MCF 10A (cell line): ENCODE measurements at regions not wholly inside any gene's neighbourhood (a gene's known extent, or its start where the extent isn't known, plus 50 kb on each side); places are given as distances from the start of the nearest gene placed in this dataset.

ENCODE experiments used
- BruUV-seq: library from RNA; stranded (reverse); fragments of 400-500 nt; replicated peaks from 2 replicates; lab custom pipeline; 2021; lab: Mats Ljungman, UMichigan
- CTCF ChIA-PET: fragments of 300-600 bp; sonication (Branson Sonifier 250); formaldehyde crosslinking; extraction: SDS; loops from one replicate; lab custom pipeline; 2021; ENCODE audit warnings: antibody characterized with exemption, inconsistent platforms; lab: Yijun Ruan, JAX
- POLR2A ChIA-PET: fragments of 300-600, 350-650 bp; sonication (Branson Sonifier 250); formaldehyde crosslinking; extraction: SDS; loops from one replicate; lab custom pipeline; 2020; ENCODE audit warnings: antibody characterized with exemption, inconsistent platforms; lab: Yijun Ruan, JAX
- DNase-seq: peaks from one replicate; pipeline ENCODE4 v3.0.0-alpha.2; 2018; ENCODE audit not compliant: unreplicated experiment
- H3K27ac Mint-ChIP-seq: one replicate; pipeline ENCODE4 v1.8.0; 2022; ENCODE audit warnings: mild to moderate bottlenecking, low read depth, mixed read lengths; ENCODE audit not compliant: unreplicated experiment
- H3K27me3 Mint-ChIP-seq: one replicate; pipeline ENCODE4 v1.8.0; 2022; ENCODE audit warnings: mixed read lengths; ENCODE audit not compliant: insufficient read depth, unreplicated experiment
- H3K36me3 Mint-ChIP-seq: one replicate; pipeline ENCODE4 v1.8.0; 2022; ENCODE audit warnings: mild to moderate bottlenecking, moderate library complexity, mixed read lengths; ENCODE audit not compliant: insufficient read depth, unreplicated experiment
- H3K4me1 Mint-ChIP-seq: one replicate; pipeline ENCODE4 v1.8.0; 2022; ENCODE audit warnings: mixed read lengths; ENCODE audit not compliant: insufficient read depth, unreplicated experiment
- H3K4me3 Mint-ChIP-seq: one replicate; pipeline ENCODE4 v1.8.0; 2022; ENCODE audit warnings: mild to moderate bottlenecking, moderate library complexity, mixed read lengths; ENCODE audit not compliant: unreplicated experiment
- H3K9me3 Mint-ChIP-seq: one replicate; pipeline ENCODE4 v1.8.0; 2022; ENCODE audit warnings: mixed read lengths; ENCODE audit not compliant: unreplicated experiment
- CTCF ChIP-seq: fragments of 200-600 bp; IDR thresholded peaks from one replicate; pipeline ENCODE4 v1.8.0; 2022; ENCODE audit warnings: antibody characterized with exemption, mild to moderate bottlenecking; ENCODE audit not compliant: unreplicated experiment
- intact Hi-C: fragments of 100-400 bp; cut with micrococcal nuclease; formaldehyde crosslinking; loops from 2 replicates; pipeline ENCODE4 v1.14.1; 2022

- no peaks in the 10 kb centered on the region for H3K9me3 Mint-ChIP-seq
- no TSS peak for BruUV-seq
- POLR2A ChIA-PET, result no interaction called here
- intact Hi-C loops, result no loop called here
- no peak overlapping the region for H3K4me3 Mint-ChIP-seq
- CTCF ChIA-PET, result interaction anchor here (0.6 to 0.7 kb wide), 2 partner anchors 27 to 1088 kb away, joined by 3 to 4 read pairs; no protein-coding TSS in a partner anchor
- DNase-seq, result peak; percentile 2
- no peaks in the 10 kb centered on the region for H3K36me3 Mint-ChIP-seq
- no peak for TF ChIP-seq CTCF
- no peaks in the 10 kb centered on the region for H3K4me1 Mint-ChIP-seq
- H3K27me3 Mint-ChIP-seq, result peaks cover 11% of the 10 kb centered on the region
- H3K27ac Mint-ChIP-seq, result no peak overlapping the region
These were observed 67.3 kb upstream of the TEX51 start for GRCh38 chr2:126831234-126832005.

- CTCF ChIA-PET, result interaction anchor here (0.6 kb wide), 1 partner anchor 27 kb away, joined by 4 read pairs; no protein-coding TSS in a partner anchor
- POLR2A ChIA-PET, result no interaction called here
These were observed 66.7 kb upstream of the TEX51 start for GRCh38 chr2:126832014-126832413.

GRCh38 chr2:126832757-126833156 is 65.9 kb upstream of the TEX51 start:
- ChIA-PET POLR2A (no interaction called here), CTCF (interaction anchor here (0.5 kb wide), 1 partner anchor 1596 kb away, joined by 3 read pairs; no protein-coding TSS in a partner anchor)
- Mint-ChIP-seq H3K4me1 (no peaks in the 10 kb centered on the region), H3K27ac (no peak overlapping the region), H3K4me3 (no peak overlapping the region), H3K36me3 (no peaks in the 10 kb centered on the region), H3K27me3 (peaks cover 9% of the 10 kb centered on the region), H3K9me3 (no peaks in the 10 kb centered on the region)
- intact Hi-C loops, result no loop called here
- no peak for TF ChIP-seq CTCF
- no TSS peak for BruUV-seq
- DNase-seq, result no peak

More at GRCh38 chr2:126832014-126832413, 66.7 kb upstream of the TEX51 start:
- Mint-ChIP-seq H3K4me1 (no peaks in the 10 kb centered on the region), H3K27me3 (peaks cover 11% of the 10 kb centered on the region), H3K4me3 (no peak overlapping the region), H3K27ac (no peak overlapping the region), H3K9me3 (no peaks in the 10 kb centered on the region), H3K36me3 (no peaks in the 10 kb centered on the region)
- no peak for TF ChIP-seq CTCF
- no peak for DNase-seq
- intact Hi-C loops, result no loop called here
- BruUV-seq, result no TSS peak

- no TSS peak for BruUV-seq
- TF ChIP-seq CTCF, result no peak
- no peak for DNase-seq
- no peaks in the 10 kb centered on the region for H3K36me3 Mint-ChIP-seq
- H3K27ac Mint-ChIP-seq, result no peak overlapping the region
- no peaks in the 10 kb centered on the region for H3K4me1 Mint-ChIP-seq
- H3K27me3 Mint-ChIP-seq, result no peaks in the 10 kb centered on the region
- no peak overlapping the region for H3K4me3 Mint-ChIP-seq
- CTCF ChIA-PET, result no interaction called here
- intact Hi-C loops, result no loop called here
- POLR2A ChIA-PET, result no interaction called here
- no peaks in the 10 kb centered on the region for H3K9me3 Mint-ChIP-seq
These were observed 64.6 kb upstream of the TEX51 start for GRCh38 chr2:126834006-126834659.
